SK-N-SH (cell line): ENCODE measurements at regions not wholly inside any gene's neighbourhood (a gene's known extent, or its start where the extent isn't known, plus 50 kb on each side); places are given as distances from the start of the nearest gene placed in this dataset.

Source experiments
- CTCF ChIA-PET: fragments of 300-600, 350-600 bp; formaldehyde crosslinking; extraction: SDS; loops from one replicate; lab custom pipeline; 2021; lab: Yijun Ruan, JAX
- POLR2A ChIA-PET: fragments of 350-600 bp; sonication (Branson Sonifier 250); formaldehyde crosslinking; extraction: SDS; loops from one replicate; lab custom pipeline; 2020; ENCODE audit warnings: antibody characterized with exemption, inconsistent platforms; lab: Yijun Ruan, JAX
- DNase-seq: peaks from one replicate; pipeline ENCODE4 v3.0.0; 2012
- H2AFZ ChIP-seq: fragments of 200-600 bp; sonication (generic); 2 replicates; pipeline ENCODE4 v1.8.1; 2016; ENCODE audit warnings: antibody characterized with exemption, mild to moderate bottlenecking, low read depth
- H3F3A ChIP-seq: fragments of 200-600 bp; sonication (generic); replicated peaks from 2 replicates; pipeline ENCODE3; 2016; ENCODE audit warnings: antibody characterized with exemption, mild to moderate bottlenecking; ENCODE audit not compliant: insufficient read depth
- H3K27ac ChIP-seq, 2 experiments: fragments of 200-500 bp in 1 of 2; fragments of 200-600 bp in 1 of 2; sonication (Bioruptor generic) in 1 of 2; sonication (generic), shearing (Covaris generic) in 1 of 2; 2 replicates each; pipeline versions ENCODE4 v1.5.1 to v1.6.1; 2014 to 2016; ENCODE audit warnings: low read depth in 2 of 2, inconsistent platforms in 1 of 2, low read length in 1 of 2, mild to moderate bottlenecking in 1 of 2, mixed read lengths in 1 of 2
- H3K27me3 ChIP-seq: fragments of 200-600 bp; sonication (generic), shearing (Covaris generic); 2 replicates; pipeline ENCODE4 v1.6.1; 2016; ENCODE audit warnings: mixed run types; ENCODE audit not compliant: insufficient read depth
- H3K36me3 ChIP-seq, 2 experiments: fragments of 200-500 bp in 1 of 2; fragments of 200-600 bp in 1 of 2; sonication (Bioruptor generic) in 1 of 2; sonication (generic) in 1 of 2; replicated peaks in 1 of 2; 2 replicates each; pipeline versions ENCODE3 to v1.5.1; 2014 to 2016; ENCODE audit warnings: low read length in 1 of 2, mild to moderate bottlenecking in 1 of 2; ENCODE audit not compliant: insufficient read depth in 2 of 2, control insufficient read depth in 1 of 2
- H3K4me1 ChIP-seq, 2 experiments: fragments of 200-500 bp in 1 of 2; fragments of 200-600 bp in 1 of 2; sonication (Bioruptor generic) in 1 of 2; sonication (generic), shearing (Covaris generic) in 1 of 2; 2 replicates each; pipeline versions ENCODE4 v1.5.1 to v1.6.1; 2014 to 2016; ENCODE audit warnings: low read depth in 1 of 2, low read length in 1 of 2, mixed run types in 1 of 2; ENCODE audit not compliant: insufficient read depth in 2 of 2, control insufficient read depth in 1 of 2
- H3K4me2 ChIP-seq: fragments of 200-600 bp; sonication (generic), shearing (Covaris generic); 2 replicates; pipeline ENCODE4 v1.6.1; 2017; ENCODE audit warnings: mixed run types
- H3K4me3 ChIP-seq, 2 experiments: fragments of 200-500 bp in 1 of 2; fragments of 200-600 bp in 1 of 2; sonication (Bioruptor generic) in 1 of 2; sonication (generic), shearing (Covaris generic) in 1 of 2; 2 replicates each; pipeline versions ENCODE4 v1.5.1 to v1.8.1; 2014 to 2016; ENCODE audit warnings: low read depth in 2 of 2, inconsistent platforms in 1 of 2, low read length in 1 of 2, mild to moderate bottlenecking in 1 of 2, mixed read lengths in 1 of 2, moderate library complexity in 1 of 2
- H3K79me2 ChIP-seq: fragments of 200-600 bp; sonication (generic); 2 replicates; pipeline ENCODE4 v1.8.1; 2017; ENCODE audit warnings: mild to moderate bottlenecking; ENCODE audit not compliant: insufficient read depth
- H3K9ac ChIP-seq: fragments of 200-600 bp; sonication (generic); 2 replicates; pipeline ENCODE4 v1.6.1; 2017; ENCODE audit warnings: mixed run types
- H3K9me2 ChIP-seq: fragments of 200-600 bp; sonication (generic); 2 replicates; pipeline ENCODE4 v1.6.1; 2017; ENCODE audit warnings: mixed run types
- H3K9me3 ChIP-seq: fragments of 200-600 bp; sonication (generic); 2 replicates; pipeline ENCODE4 v1.6.1; 2017; ENCODE audit warnings: mixed run types, mild to moderate bottlenecking, moderate library complexity
- H4K20me1 ChIP-seq: fragments of 200-600 bp; sonication (generic); 2 replicates; pipeline ENCODE4 v1.6.1; 2017; ENCODE audit warnings: mild to moderate bottlenecking, mixed run types; ENCODE audit not compliant: insufficient read depth
- CHD2 ChIP-seq: fragments of 150-350 bp; IDR thresholded peaks from 2 replicates; pipeline ENCODE4 v1.6.1; 2018; ENCODE audit warnings: low read length; ENCODE audit not compliant: partially characterized antibody
- ELF1 ChIP-seq: IDR thresholded peaks from 2 replicates; pipeline ENCODE4 v1.4.0; 2012
- EZH2phosphoT487 ChIP-seq: fragments of 200-600 bp; sonication (generic); IDR thresholded peaks from 2 replicates; pipeline ENCODE4 v1.6.1; 2017; ENCODE audit warnings: low read depth, mixed run types, mild to moderate bottlenecking, antibody characterized with exemption, moderate library complexity, borderline replicate concordance
- FOXM1 ChIP-seq: IDR thresholded peaks from 2 replicates; pipeline ENCODE4 v1.4.0; 2012; ENCODE audit warnings: low read depth, mild to moderate bottlenecking
- GABPA ChIP-seq: IDR thresholded peaks from 2 replicates; pipeline ENCODE4 v1.4.0; 2012; ENCODE audit warnings: low read depth, mild to moderate bottlenecking
- GATA2 ChIP-seq: sonication (generic); formaldehyde crosslinking; IDR thresholded peaks from 2 replicates; pipeline ENCODE4 v1.5.0; 2020; ENCODE audit warnings: mild to moderate bottlenecking, missing genetic modification reagents
- JUND ChIP-seq: IDR thresholded peaks from 2 replicates; pipeline ENCODE4 v1.4.0; 2012
- MEF2A ChIP-seq: IDR thresholded peaks from 2 replicates; pipeline ENCODE4 v1.4.0; 2012; ENCODE audit warnings: low read depth, borderline replicate concordance
- NRF1 ChIP-seq: IDR thresholded peaks from 2 replicates; pipeline ENCODE4 v1.6.1; 2012; ENCODE audit warnings: low read depth, mild to moderate bottlenecking, low read length
- POLR2AphosphoS5 ChIP-seq: IDR thresholded peaks from 2 replicates; pipeline ENCODE4 v1.6.1; 2012; ENCODE audit warnings: low read depth, low read length
- RCOR1 ChIP-seq: fragments of 150-350 bp; IDR thresholded peaks from 2 replicates; pipeline ENCODE4 v1.6.1; 2017; ENCODE audit warnings: antibody characterized with exemption, low read length
- RFX5 ChIP-seq: IDR thresholded peaks from 2 replicates; pipeline ENCODE4 v1.6.1; 2012; ENCODE audit warnings: mild to moderate bottlenecking, improper control_type of control experiment, low read length
- TAF1 ChIP-seq: IDR thresholded peaks from 2 replicates; pipeline ENCODE4 v1.6.1; 2012; ENCODE audit warnings: low read depth, mild to moderate bottlenecking, low read length, moderate library complexity, borderline replicate concordance
- TEAD4 ChIP-seq: IDR thresholded peaks from 2 replicates; pipeline ENCODE4 v1.4.0; 2012; ENCODE audit warnings: mild to moderate bottlenecking, borderline replicate concordance; ENCODE audit not compliant: insufficient read depth
- WGBS: methylation state at CpG from one replicate; pipeline ENCODE4 v1.1.6; 2017; ENCODE audit warnings: low lambda C conversion rate; 5-methylcytosine and 5-hydroxymethylcytosine counted together
- TF ChIP-seq, protein P1 (sequence below): fragments of 200-600 bp; sonication (generic); IDR thresholded peaks from 2 replicates; pipeline ENCODE4 v1.6.1; 2017; ENCODE audit warnings: antibody characterized with exemption, mild to moderate bottlenecking, moderate library complexity
- TF ChIP-seq, protein P2 (sequence below): fragments of 150-350 bp; IDR thresholded peaks from 2 replicates; pipeline ENCODE4 v1.6.1; 2016; ENCODE audit warnings: mild to moderate bottlenecking, low read depth, low read length
- TF ChIP-seq, protein P3 (sequence below): IDR thresholded peaks from 2 replicates; pipeline ENCODE4 v1.4.0; 2012; ENCODE audit warnings: low read depth, borderline replicate concordance
- TF ChIP-seq, protein P4 (sequence below): fragments of 150-350 bp; IDR thresholded peaks from 2 replicates; pipeline ENCODE4 v1.6.1; 2017; ENCODE audit warnings: antibody characterized with exemption, low read length, low read depth, borderline replicate concordance
- TF ChIP-seq, protein P5 (sequence below): IDR thresholded peaks from 2 replicates; pipeline ENCODE4 v1.4.0; 2012; ENCODE audit warnings: low read depth

DNA sequence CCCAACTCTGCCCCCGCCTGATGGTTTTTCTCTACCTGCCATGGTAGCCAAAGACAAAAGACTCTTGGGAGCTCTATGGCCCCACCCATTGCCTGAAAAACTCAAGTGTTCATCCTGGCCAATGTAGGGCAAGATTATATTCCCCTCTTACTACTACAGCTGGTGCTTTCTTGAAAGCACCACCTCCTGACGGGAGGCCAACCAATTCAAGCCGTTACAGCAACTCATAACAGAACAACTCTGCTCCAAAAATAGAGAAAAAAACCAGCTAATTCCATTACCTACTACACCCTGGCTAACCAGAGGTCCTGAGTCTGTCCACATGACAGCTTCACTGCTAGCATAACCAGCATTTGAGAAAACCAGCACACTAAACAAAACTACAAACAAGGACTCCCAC is 127.5 kb upstream of the GAREM1 start:
- 27% methylated on average over 3 of the region's 3 CpGs for WGBS
- Histone ChIP-seq H3K36me3 (no peaks in the 10 kb centered on the region), H3K27me3 (no peaks in the 10 kb centered on the region), H3K9me2 (no peaks in the 10 kb centered on the region), H4K20me1 (no peaks in the 10 kb centered on the region), H3K4me1 (peaks cover 0 to 6% of the 10 kb centered on the region in 2 experiments; a peak in 2 of 4 replicates), H3K79me2 (no peaks in the 10 kb centered on the region), H3K4me3 (no peak overlapping the region), H2AFZ (no peak overlapping the region), H3K27ac (no peak overlapping the region), H3K9ac (no peak overlapping the region), H3K9me3 (no peaks in the 10 kb centered on the region), H3K4me2 (no peak overlapping the region), H3F3A (no peaks in the 10 kb centered on the region)
- ChIA-PET CTCF (interaction anchor here (1.1 to 1.3 kb wide), 2 partner anchors 9 to 118 kb away, joined by 3 to 4 read pairs; no protein-coding TSS in a partner anchor), POLR2A (no interaction called here)
- TF ChIP-seq TAF1 (no peak), NRF1 (no peak), JUND (no peak), ELF1 (no peak), GABPA (no peak), EZH2phosphoT487 (no peak), CHD2 (no peak), POLR2AphosphoS5 (no peak), RCOR1 (no peak), TEAD4 (no peak), MEF2A (no peak)
- TF ChIP-seq, protein P1, sequence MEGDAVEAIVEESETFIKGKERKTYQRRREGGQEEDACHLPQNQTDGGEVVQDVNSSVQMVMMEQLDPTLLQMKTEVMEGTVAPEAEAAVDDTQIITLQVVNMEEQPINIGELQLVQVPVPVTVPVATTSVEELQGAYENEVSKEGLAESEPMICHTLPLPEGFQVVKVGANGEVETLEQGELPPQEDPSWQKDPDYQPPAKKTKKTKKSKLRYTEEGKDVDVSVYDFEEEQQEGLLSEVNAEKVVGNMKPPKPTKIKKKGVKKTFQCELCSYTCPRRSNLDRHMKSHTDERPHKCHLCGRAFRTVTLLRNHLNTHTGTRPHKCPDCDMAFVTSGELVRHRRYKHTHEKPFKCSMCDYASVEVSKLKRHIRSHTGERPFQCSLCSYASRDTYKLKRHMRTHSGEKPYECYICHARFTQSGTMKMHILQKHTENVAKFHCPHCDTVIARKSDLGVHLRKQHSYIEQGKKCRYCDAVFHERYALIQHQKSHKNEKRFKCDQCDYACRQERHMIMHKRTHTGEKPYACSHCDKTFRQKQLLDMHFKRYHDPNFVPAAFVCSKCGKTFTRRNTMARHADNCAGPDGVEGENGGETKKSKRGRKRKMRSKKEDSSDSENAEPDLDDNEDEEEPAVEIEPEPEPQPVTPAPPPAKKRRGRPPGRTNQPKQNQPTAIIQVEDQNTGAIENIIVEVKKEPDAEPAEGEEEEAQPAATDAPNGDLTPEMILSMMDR, result no peak
- TF ChIP-seq, protein P2, sequence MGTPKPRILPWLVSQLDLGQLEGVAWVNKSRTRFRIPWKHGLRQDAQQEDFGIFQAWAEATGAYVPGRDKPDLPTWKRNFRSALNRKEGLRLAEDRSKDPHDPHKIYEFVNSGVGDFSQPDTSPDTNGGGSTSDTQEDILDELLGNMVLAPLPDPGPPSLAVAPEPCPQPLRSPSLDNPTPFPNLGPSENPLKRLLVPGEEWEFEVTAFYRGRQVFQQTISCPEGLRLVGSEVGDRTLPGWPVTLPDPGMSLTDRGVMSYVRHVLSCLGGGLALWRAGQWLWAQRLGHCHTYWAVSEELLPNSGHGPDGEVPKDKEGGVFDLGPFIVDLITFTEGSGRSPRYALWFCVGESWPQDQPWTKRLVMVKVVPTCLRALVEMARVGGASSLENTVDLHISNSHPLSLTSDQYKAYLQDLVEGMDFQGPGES, result no peak
- TF ChIP-seq, protein P3, sequence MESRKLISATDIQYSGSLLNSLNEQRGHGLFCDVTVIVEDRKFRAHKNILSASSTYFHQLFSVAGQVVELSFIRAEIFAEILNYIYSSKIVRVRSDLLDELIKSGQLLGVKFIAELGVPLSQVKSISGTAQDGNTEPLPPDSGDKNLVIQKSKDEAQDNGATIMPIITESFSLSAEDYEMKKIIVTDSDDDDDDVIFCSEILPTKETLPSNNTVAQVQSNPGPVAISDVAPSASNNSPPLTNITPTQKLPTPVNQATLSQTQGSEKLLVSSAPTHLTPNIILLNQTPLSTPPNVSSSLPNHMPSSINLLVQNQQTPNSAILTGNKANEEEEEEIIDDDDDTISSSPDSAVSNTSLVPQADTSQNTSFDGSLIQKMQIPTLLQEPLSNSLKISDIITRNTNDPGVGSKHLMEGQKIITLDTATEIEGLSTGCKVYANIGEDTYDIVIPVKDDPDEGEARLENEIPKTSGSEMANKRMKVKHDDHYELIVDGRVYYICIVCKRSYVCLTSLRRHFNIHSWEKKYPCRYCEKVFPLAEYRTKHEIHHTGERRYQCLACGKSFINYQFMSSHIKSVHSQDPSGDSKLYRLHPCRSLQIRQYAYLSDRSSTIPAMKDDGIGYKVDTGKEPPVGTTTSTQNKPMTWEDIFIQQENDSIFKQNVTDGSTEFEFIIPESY, result no peak
- no peak for DNase-seq

DNA sequence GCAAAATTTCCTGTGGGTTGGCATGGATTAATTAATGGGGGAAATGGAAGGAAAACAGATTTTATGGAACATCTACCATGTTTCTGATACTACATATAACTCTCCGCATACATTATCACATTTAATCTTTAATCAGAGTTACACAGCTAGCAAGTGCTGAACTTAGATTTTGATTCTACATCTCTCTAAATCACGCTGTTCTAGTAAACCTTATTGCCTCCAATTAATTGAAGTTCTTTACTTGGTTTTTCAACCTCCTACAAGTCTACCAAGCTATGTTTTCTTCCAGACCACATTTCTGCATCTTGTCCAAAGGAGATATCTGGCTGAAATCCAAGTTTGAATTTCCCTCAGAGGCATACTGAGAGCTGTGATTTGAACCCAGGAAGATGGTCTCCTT is 125.8 kb upstream of the GAREM1 start:
- TF ChIP-seq ELF1, result no peak
- TF ChIP-seq GATA2 (CRISPR knock-in tag), result no peak
- TF ChIP-seq, protein P4, sequence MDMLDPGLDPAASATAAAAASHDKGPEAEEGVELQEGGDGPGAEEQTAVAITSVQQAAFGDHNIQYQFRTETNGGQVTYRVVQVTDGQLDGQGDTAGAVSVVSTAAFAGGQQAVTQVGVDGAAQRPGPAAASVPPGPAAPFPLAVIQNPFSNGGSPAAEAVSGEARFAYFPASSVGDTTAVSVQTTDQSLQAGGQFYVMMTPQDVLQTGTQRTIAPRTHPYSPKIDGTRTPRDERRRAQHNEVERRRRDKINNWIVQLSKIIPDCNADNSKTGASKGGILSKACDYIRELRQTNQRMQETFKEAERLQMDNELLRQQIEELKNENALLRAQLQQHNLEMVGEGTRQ, result no peak
- no peak for TF ChIP-seq GABPA
- TF ChIP-seq FOXM1, result no peak
- TF ChIP-seq RFX5, result no peak
- no peak for TF ChIP-seq EZH2phosphoT487
- TF ChIP-seq, protein P5, sequence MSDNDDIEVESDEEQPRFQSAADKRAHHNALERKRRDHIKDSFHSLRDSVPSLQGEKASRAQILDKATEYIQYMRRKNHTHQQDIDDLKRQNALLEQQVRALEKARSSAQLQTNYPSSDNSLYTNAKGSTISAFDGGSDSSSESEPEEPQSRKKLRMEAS, result no peak
- TF ChIP-seq, protein P2, result no peak
- no peak for DNase-seq
- WGBS, result 43% methylated on average over 2 of the region's 2 CpGs
- Histone ChIP-seq H3K4me1 (peaks cover 0 to 6% of the 10 kb centered on the region in 2 experiments; a peak in 2 of 4 replicates), H3K4me3 (no peak overlapping the region), H3F3A (no peaks in the 10 kb centered on the region), H3K36me3 (no peaks in the 10 kb centered on the region), H3K4me2 (no peak overlapping the region), H3K27ac (no peak overlapping the region), H3K27me3 (no peaks in the 10 kb centered on the region), H3K79me2 (no peaks in the 10 kb centered on the region), H3K9ac (no peak overlapping the region), H4K20me1 (no peaks in the 10 kb centered on the region), H2AFZ (no peak overlapping the region), H3K9me2 (no peaks in the 10 kb centered on the region), H3K9me3 (no peaks in the 10 kb centered on the region)
- POLR2A ChIA-PET, result no interaction called here
- CTCF ChIA-PET, result interaction anchor here (0.8 to 1.7 kb wide), 4 partner anchors 20 to 439 kb away, joined by 3 to 6 read pairs (median 4); no protein-coding TSS in a partner anchor
